Osteocyte (in vitro differentiated cells): ENCODE measurements at regions not wholly inside any gene's neighbourhood (a gene's known extent, or its start where the extent isn't known, plus 50 kb on each side); places are given as distances from the start of the nearest gene placed in this dataset.

Experiments used
- DNase-seq: peaks from one replicate; pipeline ENCODE4 v3.0.0; 2021; ENCODE audit warnings: mixed read lengths; ENCODE audit not compliant: unreplicated experiment; ENCODE audit errors: extremely low spot score
- H3K27ac Mint-ChIP-seq: one replicate; pipeline ENCODE4 v1.8.0; 2021; ENCODE audit warnings: mild to moderate bottlenecking, mixed read lengths; ENCODE audit not compliant: unreplicated experiment
- H3K27me3 Mint-ChIP-seq: one replicate; pipeline ENCODE4 v1.8.0; 2021; ENCODE audit warnings: mixed read lengths; ENCODE audit not compliant: unreplicated experiment
- H3K36me3 Mint-ChIP-seq: one replicate; pipeline ENCODE4 v1.8.0; 2021; ENCODE audit warnings: mixed read lengths; ENCODE audit not compliant: unreplicated experiment
- H3K4me1 Mint-ChIP-seq: one replicate; pipeline ENCODE4 v1.8.0; 2021; ENCODE audit warnings: mixed read lengths; ENCODE audit not compliant: unreplicated experiment
- H3K4me3 Mint-ChIP-seq: one replicate; pipeline ENCODE4 v1.8.0; 2021; ENCODE audit warnings: mild to moderate bottlenecking, moderate library complexity, mixed read lengths; ENCODE audit not compliant: unreplicated experiment
- H3K9me3 Mint-ChIP-seq: one replicate; pipeline ENCODE4 v1.8.0; 2021; ENCODE audit warnings: mixed read lengths; ENCODE audit not compliant: unreplicated experiment
- TF ChIP-seq, protein P1 (sequence below): fragments of 200-600 bp; sonication (generic); IDR thresholded peaks from 2 replicates; pipeline ENCODE4 v1.5.0; 2021; ENCODE audit warnings: antibody characterized with exemption, mild to moderate bottlenecking, moderate library complexity

DNA sequence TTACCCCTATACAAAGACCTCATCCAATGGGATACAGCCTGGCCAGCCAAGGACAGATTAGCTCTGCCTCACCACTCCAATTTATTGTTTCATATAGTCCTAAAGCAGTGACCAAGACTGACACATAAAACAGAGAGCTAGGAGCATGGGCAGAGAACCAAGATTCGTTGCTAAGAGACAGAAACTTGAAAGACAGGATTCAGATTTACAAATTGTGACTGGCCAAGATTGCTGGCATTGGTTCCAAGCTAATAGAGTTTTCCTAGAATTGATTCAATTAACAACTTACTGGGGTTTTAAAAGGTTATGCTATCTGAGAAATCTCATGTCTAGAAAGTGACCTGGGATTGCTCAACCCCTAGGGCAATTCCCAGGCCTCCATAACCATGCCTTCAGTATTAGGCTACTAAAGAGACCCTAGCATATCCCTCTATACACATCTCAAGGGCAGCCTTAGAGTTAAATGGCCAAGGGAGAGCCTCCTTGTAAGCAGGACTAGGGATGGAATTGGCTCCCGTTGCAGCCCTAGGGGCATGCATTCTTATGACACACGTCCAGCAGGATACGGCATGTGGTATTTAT is 75.6 kb downstream of the ICOS start:
- Mint-ChIP-seq H3K27ac (no peak overlapping the region), H3K4me3 (no peak overlapping the region), H3K36me3 (no peaks in the 10 kb centered on the region), H3K9me3 (no peaks in the 10 kb centered on the region), H3K27me3 (peaks cover 6% of the 10 kb centered on the region), H3K4me1 (peaks cover 11% of the 10 kb centered on the region)
- no peak for DNase-seq
- TF ChIP-seq, protein P1, sequence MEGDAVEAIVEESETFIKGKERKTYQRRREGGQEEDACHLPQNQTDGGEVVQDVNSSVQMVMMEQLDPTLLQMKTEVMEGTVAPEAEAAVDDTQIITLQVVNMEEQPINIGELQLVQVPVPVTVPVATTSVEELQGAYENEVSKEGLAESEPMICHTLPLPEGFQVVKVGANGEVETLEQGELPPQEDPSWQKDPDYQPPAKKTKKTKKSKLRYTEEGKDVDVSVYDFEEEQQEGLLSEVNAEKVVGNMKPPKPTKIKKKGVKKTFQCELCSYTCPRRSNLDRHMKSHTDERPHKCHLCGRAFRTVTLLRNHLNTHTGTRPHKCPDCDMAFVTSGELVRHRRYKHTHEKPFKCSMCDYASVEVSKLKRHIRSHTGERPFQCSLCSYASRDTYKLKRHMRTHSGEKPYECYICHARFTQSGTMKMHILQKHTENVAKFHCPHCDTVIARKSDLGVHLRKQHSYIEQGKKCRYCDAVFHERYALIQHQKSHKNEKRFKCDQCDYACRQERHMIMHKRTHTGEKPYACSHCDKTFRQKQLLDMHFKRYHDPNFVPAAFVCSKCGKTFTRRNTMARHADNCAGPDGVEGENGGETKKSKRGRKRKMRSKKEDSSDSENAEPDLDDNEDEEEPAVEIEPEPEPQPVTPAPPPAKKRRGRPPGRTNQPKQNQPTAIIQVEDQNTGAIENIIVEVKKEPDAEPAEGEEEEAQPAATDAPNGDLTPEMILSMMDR: no peak

DNA sequence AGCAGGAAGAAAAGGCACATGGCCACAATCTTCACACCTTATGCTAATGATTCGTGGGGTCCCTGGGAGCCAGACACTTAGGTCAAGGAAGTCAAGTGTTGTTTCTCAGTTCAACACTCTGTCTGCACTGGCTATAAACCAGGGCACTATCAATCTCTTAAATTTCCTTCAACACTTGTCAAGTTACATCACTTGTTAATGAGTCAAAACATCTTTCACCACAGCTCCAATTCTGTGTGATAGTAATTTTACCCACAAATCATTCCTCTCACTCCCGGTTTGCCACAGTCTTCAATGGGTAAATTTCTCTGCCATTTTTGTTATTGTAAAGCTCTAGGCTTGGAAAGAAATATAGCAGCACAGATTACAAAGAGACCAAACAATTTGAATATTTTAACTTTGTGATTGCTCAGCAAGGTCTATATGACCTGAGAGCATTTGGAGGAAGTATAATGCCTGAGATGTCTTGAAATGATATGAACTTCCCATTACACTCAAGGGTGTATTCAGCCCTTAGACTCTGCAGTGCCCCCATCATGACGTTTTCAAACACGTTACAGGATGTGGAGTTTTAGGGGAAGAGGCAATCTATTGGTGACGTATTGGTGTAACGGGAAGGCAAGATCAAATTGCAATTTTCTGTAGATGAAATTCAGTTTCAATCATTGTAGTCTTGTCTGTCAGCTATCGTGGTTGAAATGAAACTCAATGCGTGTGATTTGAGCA is 78.7 kb downstream of the ICOS start:
- H3K36me3 Mint-ChIP-seq: no peaks in the 10 kb centered on the region
- TF ChIP-seq, protein P1: no peak
- peaks cover 3% of the 10 kb centered on the region for H3K27me3 Mint-ChIP-seq
- H3K9me3 Mint-ChIP-seq: no peaks in the 10 kb centered on the region
- no peak for DNase-seq
- peaks cover 21% of the 10 kb centered on the region for H3K4me1 Mint-ChIP-seq
- no peak overlapping the region for H3K4me3 Mint-ChIP-seq
- no peak overlapping the region for H3K27ac Mint-ChIP-seq

DNA sequence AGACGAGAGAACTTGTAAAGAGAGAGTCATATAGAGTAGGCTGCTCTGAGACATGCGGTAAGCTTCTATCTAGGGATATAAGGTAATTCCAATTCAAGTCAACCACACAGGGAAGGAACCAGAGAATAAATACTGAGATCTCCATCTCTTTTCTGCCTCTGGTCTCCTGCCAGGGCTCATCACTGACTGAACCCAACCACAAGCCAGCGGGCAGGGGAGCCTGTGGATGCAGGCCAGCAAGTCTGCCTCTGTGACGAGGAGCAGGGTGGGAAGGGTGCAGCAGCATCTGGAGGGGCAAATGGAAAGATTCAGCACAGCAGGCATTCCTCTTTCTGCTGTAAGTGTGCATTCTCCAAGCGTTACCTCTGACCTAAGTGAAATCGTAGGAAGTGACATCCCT is 82.2 kb downstream of the ICOS start:
- no peaks in the 10 kb centered on the region for H3K9me3 Mint-ChIP-seq
- TF ChIP-seq, protein P1: no peak
- no peak overlapping the region for H3K27ac Mint-ChIP-seq
- peaks cover 10% of the 10 kb centered on the region for H3K4me1 Mint-ChIP-seq
- no peak for DNase-seq
- no peak overlapping the region for H3K4me3 Mint-ChIP-seq
- H3K27me3 Mint-ChIP-seq: peaks cover 3% of the 10 kb centered on the region
- H3K36me3 Mint-ChIP-seq: no peaks in the 10 kb centered on the region

DNA sequence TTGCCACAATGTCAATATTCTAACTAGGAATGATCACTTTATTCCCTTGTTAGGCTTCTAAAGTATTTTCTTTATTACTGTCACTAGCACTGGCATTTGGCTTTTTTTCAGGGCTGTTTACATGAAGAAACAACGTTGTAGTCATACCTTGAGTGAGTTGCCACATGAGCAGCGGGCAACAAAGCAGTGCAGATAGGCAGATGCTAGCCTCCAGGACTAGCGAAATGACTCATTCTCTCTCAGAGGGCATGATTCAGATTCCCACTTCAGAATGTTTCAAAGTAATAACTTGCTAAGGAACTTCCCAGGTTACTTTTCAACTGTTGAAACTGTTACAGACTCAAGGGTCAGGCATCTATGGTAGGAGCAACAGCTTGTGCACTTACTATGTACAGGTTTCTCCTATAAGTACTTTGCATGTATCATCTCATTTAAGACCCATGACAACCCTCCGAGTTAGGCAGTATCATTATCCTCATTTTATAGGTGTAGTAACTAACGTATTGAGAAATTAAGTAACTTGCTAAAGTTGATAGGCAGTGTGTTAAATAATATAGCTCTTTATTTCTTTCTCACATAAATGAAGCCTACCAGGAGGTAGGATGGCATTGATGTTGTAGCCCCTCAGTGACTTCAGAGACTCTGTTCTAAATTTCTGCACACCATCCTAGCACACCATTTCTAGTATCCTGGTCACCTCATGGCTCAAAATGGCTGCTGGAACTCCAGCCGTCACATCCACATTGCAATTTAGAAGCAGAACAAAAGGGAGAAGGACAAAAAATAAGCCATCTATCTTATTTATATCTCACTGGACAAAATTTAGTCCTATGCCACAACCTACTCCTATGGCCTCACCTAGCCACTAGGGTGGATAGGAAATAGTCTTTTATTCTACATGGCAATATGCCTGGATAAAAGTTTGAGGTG is 83.3 kb downstream of the ICOS start:
- no peak overlapping the region for H3K27ac Mint-ChIP-seq
- TF ChIP-seq, protein P1: no peak
- DNase-seq: no peak
- no peaks in the 10 kb centered on the region for H3K36me3 Mint-ChIP-seq
- H3K9me3 Mint-ChIP-seq: no peaks in the 10 kb centered on the region
- H3K27me3 Mint-ChIP-seq: peaks cover 6% of the 10 kb centered on the region
- H3K4me3 Mint-ChIP-seq: no peak overlapping the region
- peaks cover 10% of the 10 kb centered on the region for H3K4me1 Mint-ChIP-seq
